DOHH2 (cell line): ENCODE measurements at regions not wholly inside any gene's neighbourhood (a gene's known extent, or its start where the extent isn't known, plus 50 kb on each side); places are given as distances from the start of the nearest gene placed in this dataset.

ENCODE experiments used
- CTCF ChIP-seq: fragments of 200-600 bp; sonication (generic); IDR thresholded peaks from one replicate; pipeline ENCODE4 v1.5.1; 2014; ENCODE audit warnings: antibody characterized with exemption, mild to moderate bottlenecking, low read depth, low read length; ENCODE audit not compliant: poor library complexity, severe bottlenecking
- EZH2phosphoT487 ChIP-seq: fragments of 200-600 bp; sonication (generic); IDR thresholded peaks from 2 replicates; pipeline ENCODE4 v1.6.1; 2017; ENCODE audit warnings: borderline replicate concordance, mild to moderate bottlenecking, antibody characterized with exemption, low read length, moderate library complexity, mixed read lengths

- no peak for TF ChIP-seq CTCF
- TF ChIP-seq EZH2phosphoT487, result no peak
Measured at GRCh38 chr13:34701919-34702318, 240.2 kb upstream of the NBEA start.
